ENCODE measurements at regions not wholly inside any gene's neighbourhood (a gene's known extent, or its start where the extent isn't known, plus 50 kb on each side); places are given as distances from the start of the nearest gene placed in this dataset.

DNA sequence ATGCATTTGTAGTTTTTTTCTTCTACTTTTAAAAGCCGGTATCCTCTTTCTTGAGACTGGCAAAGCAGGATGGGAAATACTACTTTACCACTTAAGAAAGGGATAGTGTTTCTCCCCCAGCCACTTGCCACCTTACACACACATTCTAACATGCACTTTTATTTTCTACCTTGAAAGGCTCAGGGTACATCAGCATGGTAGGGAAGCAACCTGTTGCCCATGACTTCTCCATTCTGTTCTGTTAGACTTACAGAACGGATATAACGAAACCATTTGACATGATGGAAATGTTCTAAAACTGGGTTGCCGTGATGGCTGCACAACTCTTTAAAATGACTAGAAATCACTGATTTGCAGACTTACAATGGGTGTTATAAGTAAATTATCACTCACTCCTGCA, 405.5 kb downstream of the SHQ1 start:
- Mint-ChIP-seq H3K36me3 (ENCODE audit: unreplicated experiment) (peaks cover 29% of the 10 kb centered on the region), H3K27me3 (ENCODE audit: unreplicated experiment) (no peaks in the 10 kb centered on the region), H3K4me3 (ENCODE audit: unreplicated experiment) (no peak overlapping the region), H3K9me3 (ENCODE audit: unreplicated experiment) (no peaks in the 10 kb centered on the region), H3K27ac (ENCODE audit: unreplicated experiment) (no peak overlapping the region), H3K4me1 (ENCODE audit: unreplicated experiment) (peaks cover 78% of the 10 kb centered on the region)
- TF ChIP-seq, protein P1, sequence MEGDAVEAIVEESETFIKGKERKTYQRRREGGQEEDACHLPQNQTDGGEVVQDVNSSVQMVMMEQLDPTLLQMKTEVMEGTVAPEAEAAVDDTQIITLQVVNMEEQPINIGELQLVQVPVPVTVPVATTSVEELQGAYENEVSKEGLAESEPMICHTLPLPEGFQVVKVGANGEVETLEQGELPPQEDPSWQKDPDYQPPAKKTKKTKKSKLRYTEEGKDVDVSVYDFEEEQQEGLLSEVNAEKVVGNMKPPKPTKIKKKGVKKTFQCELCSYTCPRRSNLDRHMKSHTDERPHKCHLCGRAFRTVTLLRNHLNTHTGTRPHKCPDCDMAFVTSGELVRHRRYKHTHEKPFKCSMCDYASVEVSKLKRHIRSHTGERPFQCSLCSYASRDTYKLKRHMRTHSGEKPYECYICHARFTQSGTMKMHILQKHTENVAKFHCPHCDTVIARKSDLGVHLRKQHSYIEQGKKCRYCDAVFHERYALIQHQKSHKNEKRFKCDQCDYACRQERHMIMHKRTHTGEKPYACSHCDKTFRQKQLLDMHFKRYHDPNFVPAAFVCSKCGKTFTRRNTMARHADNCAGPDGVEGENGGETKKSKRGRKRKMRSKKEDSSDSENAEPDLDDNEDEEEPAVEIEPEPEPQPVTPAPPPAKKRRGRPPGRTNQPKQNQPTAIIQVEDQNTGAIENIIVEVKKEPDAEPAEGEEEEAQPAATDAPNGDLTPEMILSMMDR (IDR thresholded peaks at IDR 0.05) = no peak
- DNase-seq (ENCODE audit: extremely low spot score, unreplicated experiment) = no peak

DNA sequence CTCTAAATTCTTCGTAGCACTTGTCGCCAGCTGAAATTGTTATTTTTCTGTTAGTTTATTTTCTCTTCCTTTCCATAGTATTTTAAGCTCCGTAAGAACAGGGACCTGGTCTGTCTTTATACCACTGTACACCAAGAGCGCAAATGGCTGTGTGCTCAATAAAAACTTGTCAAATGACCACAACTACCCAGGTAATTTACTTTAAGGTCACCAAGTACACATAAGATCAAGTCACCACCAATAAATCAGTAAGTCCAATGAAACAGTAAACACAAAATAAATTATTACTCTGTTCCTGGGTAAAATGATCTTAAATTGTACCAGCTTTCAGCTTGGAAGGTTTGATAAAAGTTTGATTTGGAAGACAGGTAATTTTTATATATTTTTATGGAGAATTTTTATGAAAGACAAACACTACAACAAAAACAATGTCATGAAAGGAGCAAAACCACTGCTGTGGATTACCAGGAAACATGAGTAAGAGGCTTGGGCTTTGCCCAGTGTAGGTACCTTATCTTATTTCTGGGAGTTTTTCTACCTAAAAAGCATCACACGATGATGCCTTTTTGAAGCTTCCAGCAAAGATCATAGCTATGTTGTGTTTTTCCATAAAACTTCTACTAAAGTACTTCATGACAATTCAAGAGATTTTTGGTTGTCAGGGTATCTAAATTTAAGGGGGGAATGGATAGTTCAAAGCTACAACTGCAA, 406.8 kb downstream of the SHQ1 start:
- Mint-ChIP-seq H3K9me3 (ENCODE audit: unreplicated experiment) (no peaks in the 10 kb centered on the region), H3K27me3 (ENCODE audit: unreplicated experiment) (no peaks in the 10 kb centered on the region), H3K27ac (ENCODE audit: unreplicated experiment) (no peak overlapping the region), H3K4me3 (ENCODE audit: unreplicated experiment) (no peak overlapping the region), H3K4me1 (ENCODE audit: unreplicated experiment) (peaks cover 80% of the 10 kb centered on the region), H3K36me3 (ENCODE audit: unreplicated experiment) (peaks cover 33% of the 10 kb centered on the region)
- TF ChIP-seq, protein P1 (IDR thresholded peaks at IDR 0.05) = no peak
- no peak for DNase-seq (ENCODE audit: extremely low spot score, unreplicated experiment)

DNA sequence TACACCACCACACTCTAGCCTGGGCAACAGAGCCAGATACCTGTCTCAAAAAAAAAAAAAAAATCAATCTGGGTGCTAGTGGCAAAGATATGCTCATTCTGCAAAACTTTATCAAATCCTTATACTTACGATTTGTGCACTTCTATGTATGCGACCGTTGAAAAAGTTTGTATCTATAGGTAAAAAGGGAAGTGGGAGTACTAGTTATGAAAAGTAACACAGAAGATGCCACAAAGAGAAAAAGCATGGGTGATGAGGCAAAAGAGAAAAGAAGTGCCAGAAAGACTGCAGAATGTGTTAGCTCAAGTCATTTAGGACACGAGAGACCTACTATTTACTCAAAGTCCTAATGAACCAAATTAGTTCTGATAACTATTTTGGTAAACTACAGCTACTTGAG, 407.8 kb downstream of the SHQ1 start:
- no peaks in the 10 kb centered on the region for H3K27me3 Mint-ChIP-seq (ENCODE audit: unreplicated experiment)
- DNase-seq (ENCODE audit: extremely low spot score, unreplicated experiment) = no peak
- H3K27ac Mint-ChIP-seq (ENCODE audit: unreplicated experiment) = no peak overlapping the region
- H3K36me3 Mint-ChIP-seq (ENCODE audit: unreplicated experiment) = peaks cover 23% of the 10 kb centered on the region
- H3K4me3 Mint-ChIP-seq (ENCODE audit: unreplicated experiment) = no peak overlapping the region
- H3K9me3 Mint-ChIP-seq (ENCODE audit: unreplicated experiment) = no peaks in the 10 kb centered on the region
- peaks cover 72% of the 10 kb centered on the region for H3K4me1 Mint-ChIP-seq (ENCODE audit: unreplicated experiment)
- TF ChIP-seq, protein P1 (IDR thresholded peaks at IDR 0.05) = no peak

DNA sequence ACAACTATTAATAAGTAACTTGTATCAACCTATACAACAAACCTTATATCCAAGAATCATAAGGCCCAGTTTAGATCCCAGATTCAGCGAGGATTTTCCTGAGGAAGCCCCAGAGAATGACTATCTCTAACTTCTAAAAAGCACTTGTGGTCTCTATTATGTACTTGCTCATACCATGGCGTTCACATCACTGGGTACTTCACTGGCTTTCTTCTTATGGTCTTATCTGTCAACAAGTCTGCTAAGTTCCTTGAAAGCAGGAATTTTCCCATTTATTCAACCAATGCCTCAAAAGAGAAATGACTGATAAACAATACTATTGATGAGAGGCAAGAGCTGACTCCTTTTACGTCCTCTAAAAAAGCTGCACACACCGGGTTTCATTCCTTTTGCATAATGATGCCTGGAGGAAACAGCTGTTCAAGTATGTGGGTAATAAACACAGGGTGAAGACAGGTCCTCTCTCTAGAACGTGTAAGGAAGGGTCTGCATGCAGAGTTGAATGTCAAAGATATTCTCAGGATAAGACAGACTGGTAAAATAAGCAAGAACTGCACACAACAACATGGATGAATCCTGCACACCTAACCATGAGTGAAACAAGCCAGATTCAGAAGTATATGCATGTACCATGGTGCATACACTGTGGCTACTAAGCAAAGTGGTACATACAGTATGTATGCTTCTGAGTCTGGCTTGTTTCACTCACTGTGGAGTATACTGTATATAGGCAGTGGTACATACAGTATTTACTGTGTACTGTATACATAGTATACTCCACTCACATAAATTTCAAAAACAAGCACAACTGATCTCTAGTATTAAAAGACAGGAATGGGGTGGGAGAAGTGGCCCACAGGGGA, 408.7 kb downstream of the SHQ1 start:
- peaks cover 66% of the 10 kb centered on the region for H3K4me1 Mint-ChIP-seq (ENCODE audit: unreplicated experiment)
- peaks cover 22% of the 10 kb centered on the region for H3K36me3 Mint-ChIP-seq (ENCODE audit: unreplicated experiment)
- no peak overlapping the region for H3K27ac Mint-ChIP-seq (ENCODE audit: unreplicated experiment)
- no peak overlapping the region for H3K4me3 Mint-ChIP-seq (ENCODE audit: unreplicated experiment)
- DNase-seq (ENCODE audit: extremely low spot score, unreplicated experiment) = no peak
- H3K27me3 Mint-ChIP-seq (ENCODE audit: unreplicated experiment) = no peaks in the 10 kb centered on the region
- no peaks in the 10 kb centered on the region for H3K9me3 Mint-ChIP-seq (ENCODE audit: unreplicated experiment)
- TF ChIP-seq, protein P1 (IDR thresholded peaks at IDR 0.05) = no peak

Measured in osteocyte (in vitro differentiated cells).